ENCODE measurements at regions not wholly inside any gene's neighbourhood (a gene's known extent, or its start where the extent isn't known, plus 50 kb on each side); places are given as distances from the start of the nearest gene placed in this dataset.

GRCh38 chr20:5464901-5465603 is 145.8 kb downstream of the GPCPD1 start:
- TF ChIP-seq CTCF (IDR thresholded peaks at IDR 0.05) (no peak), EZH2 (IDR thresholded peaks at IDR 0.05) (no peak), EZH2phosphoT487 (IDR thresholded peaks at IDR 0.05) (no peak)

Measured in neural progenitor cell (in vitro differentiated cells).